ENCODE measurements at regions not wholly inside any gene's neighbourhood (a gene's known extent, or its start where the extent isn't known, plus 50 kb on each side); places are given as distances from the start of the nearest gene placed in this dataset.

DNA sequence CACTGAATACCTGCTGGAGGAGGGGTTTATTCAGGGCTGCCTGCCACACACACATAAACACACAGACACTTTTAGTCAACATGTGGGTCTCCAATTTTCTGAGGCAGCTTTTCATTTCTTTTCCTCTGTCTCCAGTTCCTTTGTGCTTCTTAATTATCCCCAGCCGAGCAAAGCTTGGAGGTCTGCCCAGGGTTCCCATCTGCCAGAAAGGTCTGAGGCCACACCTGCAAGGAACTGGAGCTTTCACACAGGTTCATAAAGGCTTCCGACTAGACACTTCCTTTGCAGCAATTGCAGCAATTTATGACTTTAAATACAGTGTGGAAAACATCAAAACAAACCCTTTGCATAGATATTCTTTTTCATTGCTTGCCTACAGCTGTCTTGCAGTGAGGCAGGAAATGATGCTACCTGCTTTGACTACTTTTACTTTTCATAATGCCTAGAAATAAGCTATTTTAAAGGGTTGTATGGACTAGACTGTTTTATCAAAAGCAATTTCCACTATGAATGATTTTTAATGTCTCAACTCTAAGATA, 1318.9 kb downstream of the AACS start:
- Mint-ChIP-seq H3K4me3 (ENCODE audit: unreplicated experiment) (no peak overlapping the region), H3K36me3 (ENCODE audit: insufficient read depth, unreplicated experiment) (no peaks in the 10 kb centered on the region), H3K27me3 (ENCODE audit: insufficient read depth, unreplicated experiment) (no peaks in the 10 kb centered on the region), H3K9me3 (ENCODE audit: unreplicated experiment) (no peaks in the 10 kb centered on the region), H3K4me1 (ENCODE audit: insufficient read depth, unreplicated experiment) (peaks cover 15% of the 10 kb centered on the region), H3K27ac (ENCODE audit: low read depth, unreplicated experiment) (no peak overlapping the region)
- DNase-seq (ENCODE audit: unreplicated experiment): peak; percentile 29
- intact Hi-C loops (cut with micrococcal nuclease): no loop called here
- CTCF ChIA-PET: interaction anchor here (0.5 to 1.2 kb wide), 6 partner anchors 8 to 1267 kb away, joined by 3 to 5 read pairs (median 3); no protein-coding TSS in a partner anchor
- POLR2A ChIA-PET: interaction anchor here (1.0 kb wide), 1 partner anchor 11 kb away, joined by 3 read pairs; no protein-coding TSS in a partner anchor
- TF ChIP-seq, protein P1, sequence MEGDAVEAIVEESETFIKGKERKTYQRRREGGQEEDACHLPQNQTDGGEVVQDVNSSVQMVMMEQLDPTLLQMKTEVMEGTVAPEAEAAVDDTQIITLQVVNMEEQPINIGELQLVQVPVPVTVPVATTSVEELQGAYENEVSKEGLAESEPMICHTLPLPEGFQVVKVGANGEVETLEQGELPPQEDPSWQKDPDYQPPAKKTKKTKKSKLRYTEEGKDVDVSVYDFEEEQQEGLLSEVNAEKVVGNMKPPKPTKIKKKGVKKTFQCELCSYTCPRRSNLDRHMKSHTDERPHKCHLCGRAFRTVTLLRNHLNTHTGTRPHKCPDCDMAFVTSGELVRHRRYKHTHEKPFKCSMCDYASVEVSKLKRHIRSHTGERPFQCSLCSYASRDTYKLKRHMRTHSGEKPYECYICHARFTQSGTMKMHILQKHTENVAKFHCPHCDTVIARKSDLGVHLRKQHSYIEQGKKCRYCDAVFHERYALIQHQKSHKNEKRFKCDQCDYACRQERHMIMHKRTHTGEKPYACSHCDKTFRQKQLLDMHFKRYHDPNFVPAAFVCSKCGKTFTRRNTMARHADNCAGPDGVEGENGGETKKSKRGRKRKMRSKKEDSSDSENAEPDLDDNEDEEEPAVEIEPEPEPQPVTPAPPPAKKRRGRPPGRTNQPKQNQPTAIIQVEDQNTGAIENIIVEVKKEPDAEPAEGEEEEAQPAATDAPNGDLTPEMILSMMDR (IDR thresholded peaks at IDR 0.05; ENCODE audit: unreplicated experiment): no peak
- BruUV-seq (replicated peaks): no TSS peak

DNA sequence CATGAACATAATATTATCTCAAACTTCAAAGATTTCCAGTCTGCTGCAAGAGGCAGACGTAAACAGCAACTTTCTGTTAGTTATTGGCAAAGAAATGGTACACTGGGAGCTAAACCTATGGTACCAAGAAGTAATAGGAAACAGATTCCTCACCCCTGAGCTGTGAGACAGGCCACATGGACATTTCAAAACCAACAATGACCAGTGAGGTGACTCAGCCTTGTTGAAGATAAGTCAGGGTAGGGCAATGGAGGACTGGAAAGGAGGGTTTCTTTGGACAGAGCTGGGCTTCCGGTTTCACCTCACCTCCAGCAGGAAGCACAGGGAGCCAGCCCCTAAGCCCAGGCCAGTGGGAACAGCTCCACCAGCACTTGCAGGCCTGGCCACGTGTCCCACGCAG, 1320.5 kb downstream of the AACS start:
- Mint-ChIP-seq H3K4me3 (ENCODE audit: unreplicated experiment) (no peak overlapping the region), H3K27me3 (ENCODE audit: insufficient read depth, unreplicated experiment) (no peaks in the 10 kb centered on the region), H3K27ac (ENCODE audit: low read depth, unreplicated experiment) (no peak overlapping the region), H3K9me3 (ENCODE audit: unreplicated experiment) (no peaks in the 10 kb centered on the region), H3K4me1 (ENCODE audit: insufficient read depth, unreplicated experiment) (peaks cover 26% of the 10 kb centered on the region), H3K36me3 (ENCODE audit: insufficient read depth, unreplicated experiment) (no peaks in the 10 kb centered on the region)
- peak; percentile 46 for DNase-seq (ENCODE audit: unreplicated experiment)
- TF ChIP-seq, protein P1 (IDR thresholded peaks at IDR 0.05; ENCODE audit: unreplicated experiment): no peak
- POLR2A ChIA-PET: no interaction called here
- no TSS peak for BruUV-seq (replicated peaks)
- CTCF ChIA-PET: no interaction called here
- intact Hi-C loops (cut with micrococcal nuclease): no loop called here

DNA sequence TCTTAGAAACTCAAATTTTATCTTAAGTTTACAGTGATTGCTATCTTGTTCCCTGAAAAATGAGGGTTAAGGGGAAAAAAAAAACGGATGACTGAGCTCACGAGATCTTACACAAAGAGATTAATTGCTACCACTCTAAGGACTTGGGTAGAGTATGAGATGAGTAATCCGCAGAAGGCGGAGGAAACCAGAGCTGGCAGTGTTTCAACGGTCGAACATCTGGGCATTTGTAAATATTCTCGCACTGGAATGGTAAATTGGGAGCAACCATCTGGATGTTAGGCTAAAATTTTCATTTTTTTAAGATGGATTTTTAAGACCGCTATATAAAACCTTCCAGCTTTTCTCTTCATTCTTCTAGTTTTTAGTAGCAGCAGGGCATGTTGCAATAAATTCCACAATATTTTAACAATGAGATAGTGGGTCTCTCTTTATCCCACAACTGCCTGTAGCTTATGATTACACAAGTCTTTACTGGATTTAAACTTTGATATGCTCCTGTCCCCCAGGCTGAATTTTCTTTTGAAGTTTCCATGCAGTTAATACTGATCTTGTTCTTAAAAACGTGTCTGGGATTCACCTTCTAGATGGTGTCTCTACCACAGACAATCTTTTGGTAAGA, 1324.1 kb downstream of the AACS start:
- CTCF ChIA-PET: interaction anchor here (0.6 to 1.3 kb wide), 3 partner anchors 15 to 1057 kb away, joined by 3 to 4 read pairs (median 3); no protein-coding TSS in a partner anchor
- Mint-ChIP-seq H3K4me3 (ENCODE audit: unreplicated experiment) (no peak overlapping the region), H3K36me3 (ENCODE audit: insufficient read depth, unreplicated experiment) (no peaks in the 10 kb centered on the region), H3K27ac (ENCODE audit: low read depth, unreplicated experiment) (no peak overlapping the region), H3K27me3 (ENCODE audit: insufficient read depth, unreplicated experiment) (no peaks in the 10 kb centered on the region), H3K9me3 (ENCODE audit: unreplicated experiment) (no peaks in the 10 kb centered on the region), H3K4me1 (ENCODE audit: insufficient read depth, unreplicated experiment) (peaks cover 18% of the 10 kb centered on the region)
- POLR2A ChIA-PET: interaction anchor here (0.6 kb wide), 1 partner anchor 346 kb away, joined by 3 read pairs; no protein-coding TSS in a partner anchor
- intact Hi-C loops (cut with micrococcal nuclease): no loop called here
- TF ChIP-seq, protein P1 (IDR thresholded peaks at IDR 0.05; ENCODE audit: unreplicated experiment): no peak
- peak; percentile 73 for DNase-seq (ENCODE audit: unreplicated experiment)
- no TSS peak for BruUV-seq (replicated peaks)

DNA sequence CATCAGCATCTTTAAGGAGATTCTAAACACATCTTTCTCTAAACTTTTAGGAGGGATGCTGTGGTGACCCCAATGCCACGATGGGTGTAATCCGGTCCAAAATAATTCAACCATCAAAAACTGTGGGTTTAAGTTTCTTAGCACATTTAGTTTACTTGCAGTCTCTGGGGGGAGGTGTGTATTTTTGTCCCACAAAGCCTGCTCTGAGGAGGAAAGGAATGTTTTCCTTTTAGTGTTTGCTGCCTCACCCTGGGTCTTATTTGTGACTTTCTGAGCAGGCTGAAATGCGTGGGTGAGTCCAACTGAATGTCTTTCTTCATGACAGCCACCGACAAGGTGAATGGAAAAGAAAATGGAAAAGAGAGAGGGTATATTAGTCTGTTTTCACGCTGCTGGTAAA, 1324.7 kb downstream of the AACS start:
- intact Hi-C loops (cut with micrococcal nuclease): no loop called here
- TF ChIP-seq, protein P1 (IDR thresholded peaks at IDR 0.05; ENCODE audit: unreplicated experiment): no peak
- H3K4me1 Mint-ChIP-seq (ENCODE audit: insufficient read depth, unreplicated experiment): peaks cover 18% of the 10 kb centered on the region
- no peak for DNase-seq (ENCODE audit: unreplicated experiment)
- no peak overlapping the region for H3K27ac Mint-ChIP-seq (ENCODE audit: low read depth, unreplicated experiment)
- ChIA-PET POLR2A (no interaction called here), CTCF (no interaction called here)
- H3K9me3 Mint-ChIP-seq (ENCODE audit: unreplicated experiment): no peaks in the 10 kb centered on the region
- no TSS peak for BruUV-seq (replicated peaks)
- no peaks in the 10 kb centered on the region for H3K36me3 Mint-ChIP-seq (ENCODE audit: insufficient read depth, unreplicated experiment)
- no peak overlapping the region for H3K4me3 Mint-ChIP-seq (ENCODE audit: unreplicated experiment)
- H3K27me3 Mint-ChIP-seq (ENCODE audit: insufficient read depth, unreplicated experiment): no peaks in the 10 kb centered on the region
